ENCODE measurements at regions not wholly inside any gene's neighbourhood (a gene's known extent, or its start where the extent isn't known, plus 50 kb on each side); places are given as distances from the start of the nearest gene placed in this dataset.

DNA sequence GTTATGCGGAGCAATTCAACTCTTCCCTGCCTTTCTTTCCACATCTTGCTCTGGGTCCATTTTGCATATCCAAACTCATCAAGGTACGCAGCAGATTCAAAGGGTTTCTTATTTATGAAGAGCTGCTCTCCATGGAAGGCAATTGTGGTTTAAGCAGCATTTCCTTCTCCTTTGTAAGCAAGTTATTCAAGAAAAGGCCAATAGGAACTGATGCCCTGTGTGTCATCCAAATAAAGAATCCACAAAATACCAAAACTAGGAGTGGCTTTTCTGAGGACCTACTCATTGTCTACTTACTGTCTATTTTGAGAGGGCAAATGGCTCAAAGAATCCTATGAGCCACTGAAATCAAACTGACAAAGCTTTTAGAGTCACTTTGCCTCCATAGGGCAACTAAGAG is 253.1 kb downstream of the PTEN start:
- TF ChIP-seq POLR2A (IDR thresholded peaks at IDR 0.05; ENCODE audit: control extremely low read depth in 1 of 2, low read depth in 2 of 2, low read length in 2 of 2) (no peak), GTF2F1 (IDR thresholded peaks at IDR 0.05; ENCODE audit: borderline replicate concordance, low read depth, low read length) (no peak), MAFK (IDR thresholded peaks at IDR 0.05; ENCODE audit: low read depth, low read length) (no peak)
- TF ChIP-seq, protein P1, sequence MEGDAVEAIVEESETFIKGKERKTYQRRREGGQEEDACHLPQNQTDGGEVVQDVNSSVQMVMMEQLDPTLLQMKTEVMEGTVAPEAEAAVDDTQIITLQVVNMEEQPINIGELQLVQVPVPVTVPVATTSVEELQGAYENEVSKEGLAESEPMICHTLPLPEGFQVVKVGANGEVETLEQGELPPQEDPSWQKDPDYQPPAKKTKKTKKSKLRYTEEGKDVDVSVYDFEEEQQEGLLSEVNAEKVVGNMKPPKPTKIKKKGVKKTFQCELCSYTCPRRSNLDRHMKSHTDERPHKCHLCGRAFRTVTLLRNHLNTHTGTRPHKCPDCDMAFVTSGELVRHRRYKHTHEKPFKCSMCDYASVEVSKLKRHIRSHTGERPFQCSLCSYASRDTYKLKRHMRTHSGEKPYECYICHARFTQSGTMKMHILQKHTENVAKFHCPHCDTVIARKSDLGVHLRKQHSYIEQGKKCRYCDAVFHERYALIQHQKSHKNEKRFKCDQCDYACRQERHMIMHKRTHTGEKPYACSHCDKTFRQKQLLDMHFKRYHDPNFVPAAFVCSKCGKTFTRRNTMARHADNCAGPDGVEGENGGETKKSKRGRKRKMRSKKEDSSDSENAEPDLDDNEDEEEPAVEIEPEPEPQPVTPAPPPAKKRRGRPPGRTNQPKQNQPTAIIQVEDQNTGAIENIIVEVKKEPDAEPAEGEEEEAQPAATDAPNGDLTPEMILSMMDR (IDR thresholded peaks at IDR 0.05; ENCODE audit: control extremely low read depth in 1 of 3, insufficient read depth in 1 of 3, low read depth in 1 of 3, low read length in 3 of 3) = no peak
- TF ChIP-seq, protein P2, sequence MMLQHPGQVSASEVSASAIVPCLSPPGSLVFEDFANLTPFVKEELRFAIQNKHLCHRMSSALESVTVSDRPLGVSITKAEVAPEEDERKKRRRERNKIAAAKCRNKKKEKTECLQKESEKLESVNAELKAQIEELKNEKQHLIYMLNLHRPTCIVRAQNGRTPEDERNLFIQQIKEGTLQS (IDR thresholded peaks at IDR 0.05; ENCODE audit: insufficient read depth, low read depth, low read length) = no peak

Data from H1 (cell line).